ENCODE measurements at regions not wholly inside any gene's neighbourhood (a gene's known extent, or its start where the extent isn't known, plus 50 kb on each side); places are given as distances from the start of the nearest gene placed in this dataset.
"Not testable (repeated sequence)": the region's sequence is repeated elsewhere in the genome, so short reads cannot be mapped to it uniquely, and the experiment has no call there.

DNA sequence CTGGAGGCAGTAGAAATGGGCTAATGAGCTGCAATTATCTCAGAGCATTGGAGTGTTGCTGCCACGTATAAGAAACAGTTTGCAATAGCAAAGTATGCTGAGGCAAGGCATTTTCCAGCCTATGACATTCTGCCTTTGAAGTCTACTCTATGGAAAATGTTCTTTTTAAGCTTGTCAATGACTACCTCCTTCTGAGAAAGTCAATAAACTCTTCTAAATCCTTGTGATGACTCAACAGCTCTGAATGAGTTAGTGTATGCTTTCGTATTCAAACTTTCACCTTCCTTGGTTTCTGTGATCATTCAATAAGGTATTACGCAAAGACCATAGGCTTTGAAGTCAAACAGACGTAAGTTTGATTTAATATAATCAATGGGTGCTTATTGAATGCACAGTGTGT lies 111.2 kb downstream of the CAPZA3 start:
- DNase-seq (ENCODE audit: low read depth), result no peak

DNA sequence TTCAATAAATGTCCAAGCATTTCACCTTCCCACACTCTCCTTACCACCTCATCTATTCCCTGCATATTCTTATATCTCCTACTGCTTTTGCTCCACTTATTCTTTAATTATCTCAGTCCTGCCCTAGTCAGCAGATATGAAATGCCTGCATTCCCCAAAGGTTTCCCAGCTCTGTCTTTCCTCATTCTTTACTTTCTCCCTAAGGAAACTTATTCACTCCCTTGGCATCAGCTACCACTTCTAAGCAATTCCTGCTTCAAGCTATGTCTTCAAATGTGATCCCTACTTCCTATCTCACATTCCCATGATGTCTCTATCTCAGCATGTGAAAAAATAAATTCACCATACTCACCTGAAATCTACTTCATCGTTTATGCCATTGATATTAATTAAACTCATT lies 111.8 kb downstream of the CAPZA3 start:
- no peak for DNase-seq (ENCODE audit: low read depth)

GRCh38 chr12:18850752-18851151 lies 112.8 kb downstream of the CAPZA3 start:
- no peak for DNase-seq (ENCODE audit: low read depth)

DNA sequence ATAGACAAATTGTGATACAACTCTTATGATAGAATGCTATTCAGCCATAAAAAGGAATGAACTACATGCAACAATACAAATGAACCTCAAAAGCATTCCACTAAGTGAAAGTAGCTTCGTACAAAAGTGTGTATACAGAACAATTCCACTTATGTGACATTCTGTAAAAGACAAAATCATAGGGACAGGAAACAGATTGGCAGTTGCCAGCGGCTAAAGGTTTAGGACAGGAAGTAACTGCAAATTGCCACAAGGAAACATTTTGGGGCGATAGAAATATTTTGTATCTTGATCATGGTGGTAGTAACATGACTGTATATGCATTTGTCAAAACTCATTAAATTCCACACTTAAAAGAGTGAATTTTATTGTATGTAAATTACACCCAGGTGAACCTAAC lies 113.4 kb downstream of the CAPZA3 start:
- no peak for DNase-seq (ENCODE audit: low read depth)

GRCh38 chr12:18853570-18854366 lies 115.8 kb downstream of the CAPZA3 start:
- no peak for DNase-seq (ENCODE audit: low read depth)

GRCh38 chr12:18857656-18858055 lies 119.7 kb downstream of the CAPZA3 start:
- no peak for DNase-seq (ENCODE audit: low read depth)

GRCh38 chr12:18859400-18859799 lies 121.5 kb downstream of the CAPZA3 start:
- DNase-seq (ENCODE audit: low read depth), result no peak

DNA sequence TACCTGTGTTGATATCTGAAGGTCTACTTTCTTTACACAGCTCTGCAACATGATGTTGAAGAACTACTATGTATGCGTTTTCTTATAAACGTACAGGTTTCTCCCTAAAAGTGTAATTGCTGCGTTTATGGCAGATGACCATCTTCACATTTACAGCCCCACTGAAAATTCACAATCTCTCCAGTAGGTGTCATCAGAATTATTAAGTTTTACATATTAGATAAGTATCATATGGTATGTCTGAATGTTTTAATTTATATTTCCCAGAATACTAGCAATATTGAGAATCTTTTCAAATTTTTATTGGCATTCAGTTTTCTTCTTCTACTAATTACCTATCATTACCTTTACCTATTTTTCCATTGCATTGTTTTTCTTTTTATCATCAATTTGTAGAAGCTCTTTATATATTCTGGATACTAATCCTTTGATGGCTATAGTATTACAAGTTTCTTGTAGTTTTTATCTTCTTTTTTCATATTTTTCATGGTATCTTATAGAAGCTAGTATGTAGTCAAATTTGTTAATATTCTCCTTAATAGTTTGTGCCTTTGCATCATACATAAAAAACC lies 123.5 kb downstream of the CAPZA3 start:
- DNase-seq (ENCODE audit: low read depth), result no peak

GRCh38 chr12:18863769-18864500 lies 126.0 kb downstream of the CAPZA3 start:
- no peak for DNase-seq (ENCODE audit: low read depth)

DNA sequence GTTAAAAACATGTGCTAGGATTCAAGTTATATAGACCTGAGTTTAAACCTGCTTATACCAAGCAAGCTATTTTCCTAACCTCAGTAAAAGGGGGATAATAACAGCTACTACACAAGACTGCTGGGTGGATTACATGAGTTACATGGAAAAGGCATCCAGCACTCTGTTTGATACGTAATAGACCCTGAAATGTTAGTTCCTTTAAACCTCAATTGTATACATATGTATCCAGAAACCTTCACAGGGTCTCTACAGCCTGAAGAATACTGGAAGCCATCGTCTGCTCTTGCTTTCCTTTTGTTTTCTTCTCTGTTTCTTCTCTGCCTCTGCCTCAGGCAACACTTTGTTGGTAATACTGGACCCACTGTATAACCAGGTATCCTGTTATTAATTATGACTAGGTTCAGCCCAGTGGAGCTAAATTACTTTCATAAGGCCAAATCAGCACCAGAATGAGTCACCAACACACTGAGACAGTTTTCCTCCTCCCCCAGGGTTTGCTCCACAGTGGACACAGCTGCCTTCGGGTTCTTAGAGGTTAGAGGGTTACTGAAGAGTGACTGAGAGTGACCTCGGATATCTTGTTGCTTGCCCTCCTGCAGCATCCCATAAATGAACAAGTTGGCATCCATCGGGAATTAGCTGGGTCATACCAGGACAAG lies 127.1 kb downstream of the CAPZA3 start:
- no peak for DNase-seq (ENCODE audit: low read depth)

GRCh38 chr12:18868717-18869116 lies 130.8 kb downstream of the CAPZA3 start:
- DNase-seq (ENCODE audit: low read depth), result no peak

GRCh38 chr12:18872770-18873169 lies 134.9 kb downstream of the CAPZA3 start:
- no peak for DNase-seq (ENCODE audit: low read depth)

DNA sequence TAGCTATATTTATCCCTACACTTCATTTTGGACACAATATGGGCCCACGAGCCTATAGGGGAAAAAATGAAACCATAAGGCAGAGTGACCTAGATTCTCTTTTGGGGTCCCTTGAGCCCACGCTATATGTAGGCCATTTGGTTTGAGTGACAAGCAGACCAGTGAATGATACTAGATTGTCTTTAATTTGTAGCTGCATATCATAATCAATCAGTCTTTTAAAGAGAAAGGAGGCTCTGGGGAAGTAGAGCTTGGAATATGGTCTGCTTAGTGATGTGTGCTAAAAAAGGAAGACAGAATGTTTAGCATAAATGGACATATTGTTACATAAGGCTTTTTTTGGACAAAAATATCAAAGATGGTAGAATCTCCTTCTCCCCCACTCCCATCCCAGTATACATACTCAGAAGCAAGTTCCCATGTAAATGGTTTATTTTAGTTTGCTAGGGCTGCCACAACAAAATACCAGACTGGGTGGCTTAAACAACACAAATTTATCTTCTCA lies 140.8 kb downstream of the CAPZA3 start:
- DNase-seq (ENCODE audit: low read depth), result no peak

DNA sequence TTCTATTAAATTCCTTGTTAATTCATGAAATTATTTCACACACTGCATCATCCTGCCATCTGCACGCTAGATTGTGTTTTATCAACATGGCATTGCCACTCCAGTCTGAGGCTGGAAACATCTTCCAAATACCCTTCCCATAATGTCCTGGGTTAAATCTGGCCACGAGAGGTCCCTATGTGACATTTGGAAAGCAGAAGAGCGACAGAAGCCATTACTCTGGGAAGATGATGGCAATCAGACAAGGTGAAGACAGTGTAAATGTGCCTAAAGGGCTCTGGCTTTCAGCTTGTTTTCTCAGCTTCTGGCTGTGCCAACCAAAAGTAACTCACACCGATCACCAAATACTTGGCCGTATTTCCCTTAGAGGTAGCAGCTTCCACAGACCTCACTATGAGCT lies 144.8 kb downstream of the CAPZA3 start:
- no peak for DNase-seq (ENCODE audit: low read depth)

GRCh38 chr12:18886962-18887361 lies 149.0 kb downstream of the CAPZA3 start:
- DNase-seq (ENCODE audit: low read depth), result peak; percentile 7

GRCh38 chr12:18887368-18887767 lies 149.4 kb downstream of the CAPZA3 start:
- DNase-seq (ENCODE audit: low read depth), result no peak

DNA sequence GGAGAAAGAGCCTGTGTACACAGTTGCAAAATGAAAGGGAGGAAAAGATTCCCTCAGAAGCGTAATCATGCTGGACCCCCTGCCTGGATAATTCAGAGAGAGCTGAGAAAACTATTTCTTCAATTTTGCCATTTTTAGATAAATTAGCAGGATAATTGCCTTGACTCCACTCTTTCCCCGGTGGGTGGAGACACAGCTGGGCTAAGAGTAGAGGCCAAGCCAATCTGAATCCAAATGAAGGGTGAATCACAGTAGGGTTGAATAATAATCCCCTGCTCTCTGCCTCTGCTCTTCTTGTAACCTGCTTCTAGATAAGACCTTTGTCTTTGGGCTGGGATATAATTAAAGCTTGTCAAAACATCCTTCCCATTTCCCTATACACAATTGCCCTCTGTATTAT lies 150.1 kb downstream of the CAPZA3 start:
- DNase-seq (ENCODE audit: low read depth), result no peak

DNA sequence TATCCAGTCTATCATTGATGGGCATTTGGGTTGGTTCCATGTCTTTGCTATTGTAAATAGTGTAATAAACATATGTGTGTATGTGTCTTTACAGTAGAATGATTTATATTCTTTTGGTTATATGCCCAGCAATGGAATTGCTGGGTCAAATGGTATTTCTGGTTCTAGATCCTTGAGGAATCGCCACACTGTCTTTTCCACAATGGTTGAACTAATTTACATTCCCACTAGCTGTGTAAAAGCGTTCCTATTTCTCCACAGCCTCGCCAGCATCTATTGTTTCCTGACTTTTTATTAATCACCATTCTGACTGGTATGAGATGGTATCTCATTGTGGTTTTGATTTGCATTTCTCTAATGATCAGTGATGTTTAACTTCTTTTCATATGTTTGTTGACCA lies 152.7 kb downstream of the CAPZA3 start:
- DNase-seq (ENCODE audit: low read depth), result not testable (repeated sequence)

DNA sequence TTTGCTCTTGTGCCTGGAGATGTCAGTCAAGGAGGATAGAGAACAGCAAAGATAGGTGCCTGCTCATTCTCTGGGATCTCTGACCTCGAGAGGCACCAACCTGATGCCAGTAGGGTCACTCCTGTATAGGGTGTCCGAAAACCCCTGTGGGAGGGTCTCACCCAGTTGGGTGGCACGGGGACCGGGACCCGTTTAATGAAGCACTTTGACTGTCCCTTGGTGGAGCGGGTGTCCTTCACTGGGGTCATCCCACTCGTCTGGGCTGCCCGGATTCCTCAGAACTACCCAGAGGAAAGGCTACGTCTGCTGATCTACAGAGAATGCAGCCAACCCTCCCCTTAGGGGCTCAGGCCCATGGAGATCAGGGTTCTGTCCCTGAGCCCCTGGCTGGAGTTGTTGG lies 157.6 kb downstream of the CAPZA3 start:
- DNase-seq (ENCODE audit: low read depth), result no peak

GRCh38 chr12:18895946-18896345 lies 158.0 kb downstream of the CAPZA3 start:
- no peak for DNase-seq (ENCODE audit: low read depth)

- no peak for DNase-seq (ENCODE audit: low read depth)
Measured at GRCh38 chr12:18897823-18898222, 159.9 kb downstream of the CAPZA3 start.

DNA sequence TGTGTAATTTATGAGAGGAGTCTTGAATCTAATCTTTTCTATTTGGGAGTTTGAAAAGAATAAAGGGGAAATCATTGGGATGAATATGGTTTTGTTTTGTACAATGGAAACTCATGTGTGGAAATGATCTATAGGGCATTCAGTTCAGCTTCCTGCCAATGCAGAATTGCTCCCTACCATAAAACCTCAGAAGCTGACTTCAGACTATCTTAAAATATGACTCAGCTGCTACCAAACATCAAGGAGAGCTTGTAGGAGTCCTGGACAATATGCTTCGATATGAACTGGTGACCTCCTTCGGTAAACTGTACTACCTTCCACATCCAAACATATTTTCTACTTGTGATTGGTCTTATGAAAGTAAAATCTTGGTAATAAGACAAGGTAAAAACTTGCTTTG lies 160.6 kb downstream of the CAPZA3 start:
- DNase-seq (ENCODE audit: low read depth), result no peak

DNA sequence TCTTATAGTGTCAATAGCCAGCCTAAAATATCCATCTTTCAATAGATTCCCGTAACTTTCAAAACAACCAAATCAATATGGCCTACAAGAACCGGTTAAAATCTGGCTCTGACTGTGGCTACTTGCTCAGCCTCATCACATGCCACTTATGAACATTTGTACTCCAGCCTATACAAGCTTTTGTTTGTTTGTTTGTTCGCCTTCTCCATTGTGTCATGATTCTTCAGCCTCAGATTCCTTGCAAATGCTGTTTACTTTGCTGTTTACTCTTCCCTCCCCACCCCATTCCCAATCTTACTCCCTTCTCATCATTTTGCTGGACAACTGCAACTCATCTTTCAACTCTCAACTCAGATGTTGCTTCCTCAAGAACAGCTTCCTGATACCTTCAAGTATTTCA lies 161.2 kb downstream of the CAPZA3 start:
- DNase-seq (ENCODE audit: low read depth), result no peak

Data from CMK (cell line).